Fibroblast of pulmonary artery (primary cell): ENCODE measurements at regions not wholly inside any gene's neighbourhood (a gene's known extent, or its start where the extent isn't known, plus 50 kb on each side); places are given as distances from the start of the nearest gene placed in this dataset.

Experiments
- DNase-seq: peaks from one replicate; pipeline ENCODE4 v3.0.0-alpha.2; 2010; ENCODE audit warnings: low read depth
- H3K4me3 ChIP-seq: replicated peaks from 2 replicates; pipeline ENCODE4 v1.5.1; 2011; ENCODE audit warnings: low read depth, mild to moderate bottlenecking, control low read depth, low read length, moderate library complexity
- TF ChIP-seq, protein P1 (sequence below): IDR thresholded peaks from 2 replicates; pipeline ENCODE4 v1.5.1; 2011; ENCODE audit warnings: mild to moderate bottlenecking, control low read depth, low read length, inconsistent platforms; ENCODE audit errors: missing control alignments

DNA sequence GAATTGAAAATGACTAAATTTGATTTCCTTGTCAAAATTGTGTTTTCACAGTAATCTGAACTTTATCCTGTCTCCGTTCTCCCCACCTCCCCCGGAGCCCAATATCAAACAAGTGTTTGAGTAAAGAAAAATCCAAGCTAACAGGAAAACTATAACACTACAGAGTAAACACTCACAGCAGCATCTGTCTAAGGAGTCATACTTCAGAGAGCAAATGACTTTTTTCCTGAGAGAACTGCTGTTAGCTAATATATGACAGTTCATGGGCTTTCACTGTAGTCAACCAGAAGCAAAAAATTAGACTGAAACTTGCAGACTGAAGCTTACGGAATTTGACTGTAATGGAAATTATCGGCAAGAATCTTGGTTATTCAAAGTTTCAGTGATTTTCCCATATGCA, 321.7 kb downstream of the ANKRD50 start:
- TF ChIP-seq, protein P1, sequence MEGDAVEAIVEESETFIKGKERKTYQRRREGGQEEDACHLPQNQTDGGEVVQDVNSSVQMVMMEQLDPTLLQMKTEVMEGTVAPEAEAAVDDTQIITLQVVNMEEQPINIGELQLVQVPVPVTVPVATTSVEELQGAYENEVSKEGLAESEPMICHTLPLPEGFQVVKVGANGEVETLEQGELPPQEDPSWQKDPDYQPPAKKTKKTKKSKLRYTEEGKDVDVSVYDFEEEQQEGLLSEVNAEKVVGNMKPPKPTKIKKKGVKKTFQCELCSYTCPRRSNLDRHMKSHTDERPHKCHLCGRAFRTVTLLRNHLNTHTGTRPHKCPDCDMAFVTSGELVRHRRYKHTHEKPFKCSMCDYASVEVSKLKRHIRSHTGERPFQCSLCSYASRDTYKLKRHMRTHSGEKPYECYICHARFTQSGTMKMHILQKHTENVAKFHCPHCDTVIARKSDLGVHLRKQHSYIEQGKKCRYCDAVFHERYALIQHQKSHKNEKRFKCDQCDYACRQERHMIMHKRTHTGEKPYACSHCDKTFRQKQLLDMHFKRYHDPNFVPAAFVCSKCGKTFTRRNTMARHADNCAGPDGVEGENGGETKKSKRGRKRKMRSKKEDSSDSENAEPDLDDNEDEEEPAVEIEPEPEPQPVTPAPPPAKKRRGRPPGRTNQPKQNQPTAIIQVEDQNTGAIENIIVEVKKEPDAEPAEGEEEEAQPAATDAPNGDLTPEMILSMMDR, result no peak
- no peak for DNase-seq
- H3K4me3 ChIP-seq, result no peak overlapping the region

DNA sequence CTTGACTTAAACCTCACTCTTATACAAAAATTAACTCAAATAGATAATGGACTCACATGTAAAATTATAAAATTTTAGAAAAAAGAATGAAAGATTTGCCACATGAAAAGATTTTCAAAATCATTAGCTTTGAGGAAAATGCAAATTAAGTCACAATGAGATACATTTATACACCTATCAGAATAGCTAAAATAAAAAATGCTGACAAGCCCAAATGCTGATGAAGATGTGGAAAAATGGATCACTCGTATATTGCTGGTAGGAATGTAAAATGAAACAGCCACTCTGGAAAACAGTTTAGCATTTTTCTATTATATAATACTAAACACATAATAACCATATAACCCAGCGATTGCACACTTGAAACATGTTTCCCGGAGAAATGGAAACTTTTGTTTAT, 316.2 kb downstream of the ANKRD50 start:
- TF ChIP-seq, protein P1, result no peak
- DNase-seq, result no peak
- no peak overlapping the region for H3K4me3 ChIP-seq

DNA sequence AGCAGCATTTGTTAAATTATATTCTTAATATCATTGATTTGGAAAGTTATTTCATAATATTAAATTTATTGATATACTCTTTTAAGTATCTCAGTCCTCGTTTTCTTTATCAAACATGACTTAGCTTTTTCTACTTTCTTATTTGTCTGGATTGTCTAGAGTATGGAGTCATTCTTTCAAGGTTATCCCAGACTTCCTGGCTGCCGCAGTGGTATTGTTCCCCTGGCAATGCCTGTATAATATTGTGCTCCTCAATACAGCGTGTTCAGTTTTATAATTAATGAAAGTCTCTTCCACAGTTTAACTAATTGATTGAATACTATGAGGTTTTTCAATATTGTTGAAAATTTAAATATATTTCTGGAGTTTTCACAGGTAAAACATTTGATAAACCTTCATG, 310.9 kb downstream of the ANKRD50 start:
- H3K4me3 ChIP-seq, result no peak overlapping the region
- peak; percentile 34 for DNase-seq
- TF ChIP-seq, protein P1, result no peak

DNA sequence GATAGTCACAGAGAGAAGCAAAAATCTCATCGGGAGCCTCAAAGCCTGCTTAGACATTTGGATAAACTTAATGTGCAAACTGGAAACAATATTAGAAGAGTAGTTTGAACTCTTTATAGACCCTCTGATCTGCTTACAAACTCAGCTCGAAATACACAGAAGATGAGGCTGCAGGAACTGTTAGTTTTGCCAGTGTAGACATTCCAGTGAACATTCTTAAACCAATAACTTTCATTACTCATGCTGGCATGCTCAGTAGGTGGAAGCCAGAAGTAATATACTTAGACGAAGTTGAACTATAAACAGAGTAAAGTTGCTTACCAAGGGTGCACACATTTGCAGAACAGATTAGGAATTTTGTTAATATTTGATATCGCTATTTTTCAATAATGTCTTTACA, 303.5 kb downstream of the ANKRD50 start:
- TF ChIP-seq, protein P1, result no peak
- peak; percentile 24 for DNase-seq

DNA sequence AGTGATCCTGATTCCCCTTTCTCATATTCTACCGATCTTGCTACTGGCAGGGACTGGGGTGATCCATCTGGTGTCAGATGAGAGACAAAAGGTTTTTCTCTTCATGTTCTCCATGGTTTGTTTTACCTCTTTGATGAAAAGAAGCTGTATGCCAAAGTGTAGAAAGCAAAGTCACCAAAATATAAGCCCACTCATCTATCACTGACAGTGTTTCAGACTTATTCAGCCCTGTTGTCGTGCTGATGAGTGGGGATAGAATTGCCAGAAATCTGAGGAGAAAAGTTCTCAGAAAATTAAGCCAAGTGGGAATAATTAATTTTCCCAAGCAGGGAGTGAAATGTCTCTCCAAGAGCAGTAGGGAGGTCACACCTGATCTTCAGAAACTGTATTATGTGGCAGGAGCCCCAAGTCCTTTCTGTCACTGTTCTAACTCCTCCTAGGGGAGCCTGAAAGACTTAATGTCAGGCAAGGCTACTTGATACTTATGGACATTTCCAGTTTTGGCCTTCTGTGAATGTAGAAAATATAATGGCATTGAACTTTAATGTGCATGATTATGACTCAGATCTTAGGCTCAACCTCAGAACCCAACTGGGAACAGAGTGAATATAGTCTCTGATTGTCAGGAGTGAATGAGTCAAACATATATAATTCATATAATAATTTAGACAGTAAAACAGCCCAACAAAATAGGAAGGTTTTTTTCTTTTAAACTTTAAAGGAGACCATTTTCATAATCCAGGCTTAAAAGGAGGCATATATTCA, 298.1 kb downstream of the ANKRD50 start:
- DNase-seq, result peak; percentile 30
- TF ChIP-seq, protein P1, result no peak

More for the DNA sequence above, 303.5 kb downstream of the ANKRD50 start:
- H3K4me3 ChIP-seq, result no peak overlapping the region

DNA sequence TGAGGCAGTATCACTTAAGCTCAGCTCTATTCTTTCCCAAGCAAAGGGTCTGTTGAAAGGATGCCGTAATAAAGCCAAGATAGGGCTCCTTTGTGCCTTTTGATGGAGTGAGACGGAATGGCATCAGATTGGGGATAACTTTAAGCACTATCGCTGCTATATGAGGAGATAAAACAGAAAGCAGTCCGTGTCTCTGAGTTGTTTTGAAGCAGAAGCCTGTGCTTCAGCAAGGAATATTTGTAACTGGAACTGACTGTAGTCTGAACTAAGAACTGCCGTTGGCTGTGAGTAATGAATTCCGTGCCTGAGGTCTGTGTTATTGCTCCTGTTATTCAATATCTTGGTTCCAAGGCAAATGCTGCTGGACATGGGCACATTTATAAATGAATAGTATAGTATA, 297.4 kb downstream of the ANKRD50 start:
- TF ChIP-seq, protein P1, result no peak
- peak overlapping the region; percentile 4 for H3K4me3 ChIP-seq

More for the DNA sequence above, 298.1 kb downstream of the ANKRD50 start:
- no peak overlapping the region for H3K4me3 ChIP-seq

DNA sequence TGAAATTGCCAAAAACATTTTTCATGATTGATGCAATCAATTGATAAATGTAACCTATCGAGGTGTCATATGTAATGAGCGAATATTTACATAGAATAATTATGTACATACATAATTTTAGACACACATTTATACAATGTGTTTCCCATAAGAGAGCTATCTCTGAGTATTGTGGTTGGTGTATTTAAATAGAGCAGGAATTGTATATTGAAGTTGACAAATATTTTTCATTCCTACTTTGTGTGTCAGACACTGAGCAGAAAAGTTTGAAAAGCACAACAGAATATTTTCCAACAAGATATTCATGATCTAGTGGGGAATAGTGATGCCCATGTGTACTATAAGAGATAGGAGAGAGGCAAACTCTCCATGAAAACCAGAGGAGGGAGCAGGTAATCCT, 295.2 kb downstream of the ANKRD50 start:
- no peak overlapping the region for H3K4me3 ChIP-seq
- TF ChIP-seq, protein P1, result no peak
- no peak for DNase-seq

More for the DNA sequence above, 297.4 kb downstream of the ANKRD50 start:
- DNase-seq, result peak; percentile 47
